ENCODE measurements at regions not wholly inside any gene's neighbourhood (a gene's known extent, or its start where the extent isn't known, plus 50 kb on each side); places are given as distances from the start of the nearest gene placed in this dataset.
"Not testable (repeated sequence)": the region's sequence is repeated elsewhere in the genome, so short reads cannot be mapped to it uniquely, and the experiment has no call there.

GRCh38 chr10:51006686-51007085 lies 67.6 kb upstream of the PRKG1 start:
- no peaks in the 10 kb centered on the region for H3K9me3 ChIP-seq
- H3K36me3 ChIP-seq = no peaks in the 10 kb centered on the region
- H3K27me3 ChIP-seq = no peaks in the 10 kb centered on the region
- H3K27ac ChIP-seq = no peak overlapping the region
- no peak for DNase-seq (ENCODE audit: low spot score)
- no peak overlapping the region for H3K4me3 ChIP-seq
- H3K4me1 ChIP-seq = no peaks in the 10 kb centered on the region
- TF ChIP-seq CTCF (IDR thresholded peaks at IDR 0.05) = no peak

GRCh38 chr10:51007781-51008180 lies 66.5 kb upstream of the PRKG1 start:
- no peaks in the 10 kb centered on the region for H3K4me1 ChIP-seq
- no peak overlapping the region for H3K4me3 ChIP-seq
- DNase-seq (ENCODE audit: low spot score) = no peak
- no peaks in the 10 kb centered on the region for H3K36me3 ChIP-seq
- no peak overlapping the region for H3K27ac ChIP-seq
- no peaks in the 10 kb centered on the region for H3K9me3 ChIP-seq
- no peaks in the 10 kb centered on the region for H3K27me3 ChIP-seq
- no peak for TF ChIP-seq CTCF (IDR thresholded peaks at IDR 0.05)

GRCh38 chr10:51008346-51008745 lies 65.9 kb upstream of the PRKG1 start:
- Histone ChIP-seq H3K4me3 (no peak overlapping the region), H3K4me1 (no peaks in the 10 kb centered on the region), H3K36me3 (no peaks in the 10 kb centered on the region), H3K27ac (no peak overlapping the region), H3K27me3 (no peaks in the 10 kb centered on the region), H3K9me3 (no peaks in the 10 kb centered on the region)
- TF ChIP-seq CTCF (IDR thresholded peaks at IDR 0.05) = no peak
- DNase-seq (ENCODE audit: low spot score) = no peak

- Histone ChIP-seq H3K27ac (no peak overlapping the region), H3K9me3 (no peaks in the 10 kb centered on the region), H3K4me1 (peaks cover 0 to 11% of the 10 kb centered on the region in 2 donors), H3K36me3 (no peaks in the 10 kb centered on the region), H3K4me3 (no peak overlapping the region), H3K27me3 (no peaks in the 10 kb centered on the region)
- DNase-seq (ENCODE audit: low spot score) = no peak
- TF ChIP-seq CTCF (IDR thresholded peaks at IDR 0.05) = peak; percentile 76 to 85
These were observed 63.3 kb upstream of the PRKG1 start for GRCh38 chr10:51010977-51011376.

GRCh38 chr10:51012073-51012472 lies 62.2 kb upstream of the PRKG1 start:
- Histone ChIP-seq H3K27ac (no peak overlapping the region), H3K9me3 (no peaks in the 10 kb centered on the region), H3K4me3 (no peak overlapping the region), H3K27me3 (no peaks in the 10 kb centered on the region), H3K4me1 (peaks cover 0 to 11% of the 10 kb centered on the region in 2 donors), H3K36me3 (no peaks in the 10 kb centered on the region)
- no peak for DNase-seq (ENCODE audit: low spot score)
- TF ChIP-seq CTCF (IDR thresholded peaks at IDR 0.05) = no peak

- Histone ChIP-seq H3K4me1 (peaks cover 0 to 11% of the 10 kb centered on the region in 2 donors), H3K27ac (peak overlapping the region in 1 of 2 donors; percentile 52), H3K9me3 (no peaks in the 10 kb centered on the region), H3K4me3 (no peak overlapping the region), H3K27me3 (no peaks in the 10 kb centered on the region), H3K36me3 (no peaks in the 10 kb centered on the region)
- no peak for TF ChIP-seq CTCF (IDR thresholded peaks at IDR 0.05)
- no peak for DNase-seq (ENCODE audit: low spot score)
These were observed 59.5 kb upstream of the PRKG1 start for GRCh38 chr10:51014680-51015389.

- H3K36me3 ChIP-seq = not testable (repeated sequence)
- peak overlapping the region in 1 of 2 donors; percentile 52 for H3K27ac ChIP-seq
- H3K4me1 ChIP-seq = peaks cover 0 to 11% of the 10 kb centered on the region in 2 donors
These were observed 58.9 kb upstream of the PRKG1 start for GRCh38 chr10:51015390-51015754.

More at GRCh38 chr10:51015390-51015754, 58.9 kb upstream of the PRKG1 start:
- not testable (repeated sequence) for H3K9me3 ChIP-seq; H3K4me3 ChIP-seq; DNase-seq (ENCODE audit: low spot score); H3K27me3 ChIP-seq
